NB4 (cell line): ENCODE measurements at regions not wholly inside any gene's neighbourhood (a gene's known extent, or its start where the extent isn't known, plus 50 kb on each side); places are given as distances from the start of the nearest gene placed in this dataset.

ENCODE experiments used
- MYC ChIP-seq: IDR thresholded peaks from 2 replicates; pipeline ENCODE4 v1.6.1; 2011; ENCODE audit warnings: low read depth, low read length
- TF ChIP-seq, protein P1 (sequence below): IDR thresholded peaks from one replicate; pipeline ENCODE4 v1.5.1; 2012; ENCODE audit warnings: low read depth, low read length
- TF ChIP-seq, protein P2 (sequence below): IDR thresholded peaks from 2 replicates; pipeline ENCODE4 v1.6.1; 2011; ENCODE audit warnings: low read depth, low read length

DNA sequence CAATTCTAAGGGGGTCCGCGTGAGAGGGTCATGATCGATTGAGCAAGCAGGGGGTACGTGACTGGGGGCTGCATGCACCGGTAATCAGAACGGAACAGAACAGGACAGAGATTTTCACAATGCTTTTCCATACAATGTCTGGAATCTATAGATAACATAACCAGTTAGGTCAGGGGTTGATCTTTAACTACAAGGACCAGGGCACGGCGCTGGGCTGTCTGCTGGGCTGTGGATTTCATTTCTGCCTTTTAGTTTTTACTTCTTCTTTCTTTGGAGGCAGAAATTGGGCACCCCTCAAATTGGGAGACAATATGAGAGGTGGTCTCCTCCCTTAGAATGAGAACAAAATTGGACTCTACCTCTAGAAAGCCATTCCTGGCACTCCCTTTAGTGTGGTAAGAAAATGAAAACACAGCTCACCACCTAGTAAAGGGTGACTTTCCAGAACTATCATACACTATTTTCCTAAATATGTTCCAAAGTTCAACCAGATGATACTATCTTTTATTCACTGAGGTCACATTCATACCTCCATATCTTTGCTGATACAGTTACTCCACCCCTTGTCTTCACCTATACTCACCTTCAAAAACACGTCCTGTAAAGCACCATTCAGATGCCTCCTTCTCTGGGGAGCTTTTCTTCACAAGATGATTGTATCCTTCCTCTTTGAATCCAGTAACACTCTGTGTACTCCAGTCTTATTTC, 1058.3 kb upstream of the SLIT2 start:
- TF ChIP-seq, protein P1, sequence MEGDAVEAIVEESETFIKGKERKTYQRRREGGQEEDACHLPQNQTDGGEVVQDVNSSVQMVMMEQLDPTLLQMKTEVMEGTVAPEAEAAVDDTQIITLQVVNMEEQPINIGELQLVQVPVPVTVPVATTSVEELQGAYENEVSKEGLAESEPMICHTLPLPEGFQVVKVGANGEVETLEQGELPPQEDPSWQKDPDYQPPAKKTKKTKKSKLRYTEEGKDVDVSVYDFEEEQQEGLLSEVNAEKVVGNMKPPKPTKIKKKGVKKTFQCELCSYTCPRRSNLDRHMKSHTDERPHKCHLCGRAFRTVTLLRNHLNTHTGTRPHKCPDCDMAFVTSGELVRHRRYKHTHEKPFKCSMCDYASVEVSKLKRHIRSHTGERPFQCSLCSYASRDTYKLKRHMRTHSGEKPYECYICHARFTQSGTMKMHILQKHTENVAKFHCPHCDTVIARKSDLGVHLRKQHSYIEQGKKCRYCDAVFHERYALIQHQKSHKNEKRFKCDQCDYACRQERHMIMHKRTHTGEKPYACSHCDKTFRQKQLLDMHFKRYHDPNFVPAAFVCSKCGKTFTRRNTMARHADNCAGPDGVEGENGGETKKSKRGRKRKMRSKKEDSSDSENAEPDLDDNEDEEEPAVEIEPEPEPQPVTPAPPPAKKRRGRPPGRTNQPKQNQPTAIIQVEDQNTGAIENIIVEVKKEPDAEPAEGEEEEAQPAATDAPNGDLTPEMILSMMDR = no peak
- TF ChIP-seq, protein P2, sequence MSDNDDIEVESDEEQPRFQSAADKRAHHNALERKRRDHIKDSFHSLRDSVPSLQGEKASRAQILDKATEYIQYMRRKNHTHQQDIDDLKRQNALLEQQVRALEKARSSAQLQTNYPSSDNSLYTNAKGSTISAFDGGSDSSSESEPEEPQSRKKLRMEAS = no peak
- TF ChIP-seq MYC = no peak
